ENCODE measurements at regions not wholly inside any gene's neighbourhood (a gene's known extent, or its start where the extent isn't known, plus 50 kb on each side); places are given as distances from the start of the nearest gene placed in this dataset.

GRCh38 chr1:30599721-30600120 is 123.7 kb downstream of the MATN1 start:
- peak in 1 of 2 donors; percentile 15 for DNase-seq (ENCODE audit: low spot score in 2 of 2)
- no peaks in the 10 kb centered on the region for H3K9me3 ChIP-seq
- TF ChIP-seq CTCF (IDR thresholded peaks at IDR 0.05) (no peak), POLR2AphosphoS5 (IDR thresholded peaks at IDR 0.05) (no peak), POLR2A (IDR thresholded peaks at IDR 0.05) (no peak)
- H3K4me1 ChIP-seq, result no peaks in the 10 kb centered on the region
- intact Hi-C loops (cut with DNase I; ENCODE audit: low total_unique reads), result no loop called here
- H3K4me3 ChIP-seq, result no peak overlapping the region
- H3K27me3 ChIP-seq, result no peaks in the 10 kb centered on the region
- no peaks in the 10 kb centered on the region for H3K36me3 ChIP-seq
- H3K27ac ChIP-seq, result no peak overlapping the region

- Histone ChIP-seq H3K4me3 (no peak overlapping the region), H3K27ac (no peak overlapping the region), H3K27me3 (no peaks in the 10 kb centered on the region), H3K36me3 (no peaks in the 10 kb centered on the region), H3K9me3 (no peaks in the 10 kb centered on the region), H3K4me1 (no peaks in the 10 kb centered on the region)
- TF ChIP-seq POLR2AphosphoS5 (IDR thresholded peaks at IDR 0.05) (no peak), CTCF (IDR thresholded peaks at IDR 0.05) (no peak)
- DNase-seq (ENCODE audit: low spot score in 2 of 2), result no peak
- intact Hi-C loops (cut with DNase I; ENCODE audit: low total_unique reads), result no loop called here
These were observed 124.7 kb downstream of the MATN1 start for GRCh38 chr1:30598571-30599114.

- Histone ChIP-seq H3K4me1 (no peaks in the 10 kb centered on the region), H3K36me3 (no peaks in the 10 kb centered on the region), H3K9me3 (no peaks in the 10 kb centered on the region), H3K27ac (no peak overlapping the region), H3K4me3 (no peak overlapping the region), H3K27me3 (no peaks in the 10 kb centered on the region)
- DNase-seq (ENCODE audit: low spot score in 2 of 2), result no peak
- TF ChIP-seq POLR2AphosphoS5 (IDR thresholded peaks at IDR 0.05) (no peak), POLR2A (IDR thresholded peaks at IDR 0.05) (no peak), CTCF (IDR thresholded peaks at IDR 0.05) (no peak)
- intact Hi-C loops (cut with DNase I; ENCODE audit: low total_unique reads), result no loop called here
These were observed 125.7 kb downstream of the MATN1 start for GRCh38 chr1:30597711-30598110.

GRCh38 chr1:30596891-30597290 is 126.5 kb downstream of the MATN1 start:
- DNase-seq (ENCODE audit: low spot score in 2 of 2), result peak in 1 of 2 donors; percentile 9
- TF ChIP-seq POLR2AphosphoS5 (IDR thresholded peaks at IDR 0.05) (no peak), POLR2A (IDR thresholded peaks at IDR 0.05) (no peak), CTCF (IDR thresholded peaks at IDR 0.05) (no peak)
- Histone ChIP-seq H3K27me3 (no peaks in the 10 kb centered on the region), H3K9me3 (no peaks in the 10 kb centered on the region), H3K36me3 (no peaks in the 10 kb centered on the region), H3K27ac (no peak overlapping the region), H3K4me1 (no peaks in the 10 kb centered on the region), H3K4me3 (no peak overlapping the region)
- intact Hi-C loops (cut with DNase I; ENCODE audit: low total_unique reads), result no loop called here

- intact Hi-C loops (cut with DNase I; ENCODE audit: low total_unique reads), result no loop called here
- Histone ChIP-seq H3K36me3 (no peaks in the 10 kb centered on the region), H3K27me3 (no peaks in the 10 kb centered on the region), H3K4me1 (no peaks in the 10 kb centered on the region), H3K9me3 (no peaks in the 10 kb centered on the region), H3K27ac (no peak overlapping the region), H3K4me3 (no peak overlapping the region)
- DNase-seq (ENCODE audit: low spot score in 2 of 2), result peak in 1 of 2 donors; percentile 3
- TF ChIP-seq CTCF (IDR thresholded peaks at IDR 0.05) (no peak), POLR2AphosphoS5 (IDR thresholded peaks at IDR 0.05) (no peak), POLR2A (IDR thresholded peaks at IDR 0.05) (no peak)
These were observed 126.9 kb downstream of the MATN1 start for GRCh38 chr1:30596470-30596869.
